ENCODE measurements at regions not wholly inside any gene's neighbourhood (a gene's known extent, or its start where the extent isn't known, plus 50 kb on each side); places are given as distances from the start of the nearest gene placed in this dataset.

DNA sequence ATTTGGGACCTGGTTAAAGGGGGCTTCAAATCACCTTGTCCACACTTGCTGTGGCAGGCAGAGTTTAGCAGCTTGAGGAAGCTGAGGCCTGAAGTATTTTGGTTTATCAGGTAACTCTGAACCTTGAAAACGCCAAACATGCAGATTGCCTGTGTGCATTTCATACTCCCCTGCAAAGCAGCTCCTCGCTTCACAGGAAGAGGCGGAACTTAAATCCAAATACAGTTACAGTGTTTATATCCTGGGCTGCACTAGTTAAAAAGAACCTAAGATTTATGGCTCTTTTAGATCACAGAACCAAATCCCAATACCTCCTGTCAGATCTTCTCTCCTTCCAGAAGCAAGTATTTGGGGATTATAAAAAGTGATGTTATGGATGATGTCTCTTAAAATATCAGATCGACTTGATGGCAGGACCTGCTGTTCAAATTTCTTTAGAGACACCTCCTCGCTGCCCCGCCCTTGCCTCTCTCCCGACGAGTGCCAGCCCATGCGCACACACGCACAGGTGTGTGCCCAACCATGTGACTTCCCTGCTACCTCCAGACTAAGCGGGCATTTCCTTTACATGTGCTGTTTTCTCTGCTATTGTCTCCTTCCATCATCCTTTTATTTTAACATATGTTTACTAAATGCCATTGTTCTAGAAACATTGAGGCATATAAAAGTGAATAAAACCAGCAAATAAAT, 224.6 kb upstream of the FOXQ1 start:
- no peaks in the 10 kb centered on the region for H3K36me3 ChIP-seq (ENCODE audit: insufficient read depth, low read length)
- H3K4me1 ChIP-seq (ENCODE audit: control insufficient read depth, insufficient read depth, low read length, unreplicated experiment): no peaks in the 10 kb centered on the region
- no peaks in the 10 kb centered on the region for H3K27me3 ChIP-seq (ENCODE audit: insufficient read depth, low read length)
- no peak overlapping the region for H3K4me3 ChIP-seq (ENCODE audit: low read depth, low read length)
- no peak overlapping the region for H3K27ac ChIP-seq (ENCODE audit: low read depth, low read length)
- H3K79me2 ChIP-seq (ENCODE audit: control insufficient read depth, insufficient read depth, low read length, unreplicated experiment): no peaks in the 10 kb centered on the region
- H2AFZ ChIP-seq (ENCODE audit: low read length, unreplicated experiment): no peak overlapping the region

DNA sequence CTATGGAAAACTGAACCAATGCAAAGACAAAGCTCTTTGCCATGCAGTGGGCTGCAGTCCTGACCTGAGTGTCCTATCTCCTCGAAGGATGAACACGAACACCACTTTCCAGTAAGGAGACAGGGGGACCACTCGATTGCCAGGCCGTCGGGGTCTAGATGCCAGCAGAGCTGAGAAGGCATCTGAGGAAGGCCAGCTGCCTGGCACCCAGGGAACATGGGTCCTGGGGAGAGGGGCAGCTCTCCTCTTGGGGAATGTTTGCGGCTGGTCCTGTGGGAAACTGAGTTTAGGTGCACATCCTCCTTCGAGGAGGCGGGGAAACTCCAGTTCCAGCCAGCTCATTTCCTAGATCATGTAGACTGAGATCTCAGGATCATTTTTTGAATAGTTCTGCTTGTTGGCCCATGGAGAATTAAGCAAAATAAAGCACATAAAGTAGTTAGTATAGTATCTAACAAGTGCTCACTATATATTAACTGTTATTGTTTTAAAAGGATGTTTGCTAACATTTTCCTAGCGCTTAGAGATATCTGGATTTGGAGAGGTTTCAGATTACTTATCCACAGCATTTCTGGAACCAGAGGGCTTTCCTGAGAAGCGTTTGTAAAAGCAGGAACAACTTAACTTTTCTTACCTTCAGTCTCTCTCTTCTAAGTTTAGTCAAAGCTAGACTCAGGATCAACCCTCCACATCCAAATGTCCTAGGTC, 225.3 kb upstream of the FOXQ1 start:
- Histone ChIP-seq H3K27me3 (ENCODE audit: insufficient read depth, low read length) (no peaks in the 10 kb centered on the region), H3K4me1 (ENCODE audit: control insufficient read depth, insufficient read depth, low read length, unreplicated experiment) (no peaks in the 10 kb centered on the region), H2AFZ (ENCODE audit: low read length, unreplicated experiment) (no peak overlapping the region), H3K36me3 (ENCODE audit: insufficient read depth, low read length) (no peaks in the 10 kb centered on the region), H3K4me3 (ENCODE audit: low read depth, low read length) (no peak overlapping the region), H3K27ac (ENCODE audit: low read depth, low read length) (no peak overlapping the region), H3K79me2 (ENCODE audit: control insufficient read depth, insufficient read depth, low read length, unreplicated experiment) (no peaks in the 10 kb centered on the region)

GRCh38 chr6:1082285-1082935, 229.5 kb upstream of the FOXQ1 start:
- no peaks in the 10 kb centered on the region for H3K36me3 ChIP-seq (ENCODE audit: insufficient read depth, low read length)
- H3K27me3 ChIP-seq (ENCODE audit: insufficient read depth, low read length): no peaks in the 10 kb centered on the region
- no peak overlapping the region for H3K27ac ChIP-seq (ENCODE audit: low read depth, low read length)
- H3K4me3 ChIP-seq (ENCODE audit: low read depth, low read length): no peak overlapping the region
- no peaks in the 10 kb centered on the region for H3K4me1 ChIP-seq (ENCODE audit: control insufficient read depth, insufficient read depth, low read length, unreplicated experiment)
- H3K79me2 ChIP-seq (ENCODE audit: control insufficient read depth, insufficient read depth, low read length, unreplicated experiment): no peaks in the 10 kb centered on the region
- no peak overlapping the region for H2AFZ ChIP-seq (ENCODE audit: low read length, unreplicated experiment)

DNA sequence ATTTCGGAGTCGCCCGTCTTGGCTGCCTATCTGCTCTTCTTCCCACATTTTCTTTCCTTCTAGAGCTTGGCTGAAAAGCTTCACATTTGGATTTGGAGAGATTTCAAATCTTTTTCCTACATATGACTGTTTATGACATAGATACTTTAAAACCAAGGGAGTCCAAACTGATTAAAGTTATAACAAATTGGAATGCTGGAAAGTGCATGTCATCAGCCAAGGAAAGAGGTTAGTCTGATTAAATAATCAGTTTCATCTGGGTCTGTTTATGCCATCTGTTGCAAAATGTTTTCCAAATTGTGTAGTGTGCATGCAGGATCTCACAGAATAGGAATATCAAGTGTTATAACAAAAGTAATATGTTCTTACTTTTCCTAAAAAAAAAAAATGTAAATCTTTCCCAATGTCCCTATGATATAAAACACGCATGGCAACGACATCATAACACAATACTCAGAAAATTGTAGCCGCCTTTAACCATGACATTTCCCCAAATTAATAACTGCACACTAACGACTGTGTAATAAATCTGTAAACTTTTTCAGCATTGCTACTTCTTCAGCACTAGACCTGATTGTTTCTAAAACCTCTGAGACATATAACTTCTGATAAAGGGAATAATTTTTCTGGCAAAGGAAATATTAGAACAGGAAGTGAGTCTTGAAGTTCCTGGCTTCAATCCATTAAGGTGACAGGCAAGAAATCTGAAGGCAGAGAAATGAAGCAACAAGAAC, 230.2 kb upstream of the FOXQ1 start:
- no peaks in the 10 kb centered on the region for H3K79me2 ChIP-seq (ENCODE audit: control insufficient read depth, insufficient read depth, low read length, unreplicated experiment)
- H3K4me1 ChIP-seq (ENCODE audit: control insufficient read depth, insufficient read depth, low read length, unreplicated experiment): no peaks in the 10 kb centered on the region
- no peak overlapping the region for H2AFZ ChIP-seq (ENCODE audit: low read length, unreplicated experiment)
- no peaks in the 10 kb centered on the region for H3K36me3 ChIP-seq (ENCODE audit: insufficient read depth, low read length)
- H3K4me3 ChIP-seq (ENCODE audit: low read depth, low read length): no peak overlapping the region
- no peak overlapping the region for H3K27ac ChIP-seq (ENCODE audit: low read depth, low read length)
- H3K27me3 ChIP-seq (ENCODE audit: insufficient read depth, low read length): no peaks in the 10 kb centered on the region

- H3K27me3 ChIP-seq (ENCODE audit: insufficient read depth, low read length): no peaks in the 10 kb centered on the region
- H3K4me1 ChIP-seq (ENCODE audit: control insufficient read depth, insufficient read depth, low read length, unreplicated experiment): no peaks in the 10 kb centered on the region
- no peak overlapping the region for H2AFZ ChIP-seq (ENCODE audit: low read length, unreplicated experiment)
- H3K4me3 ChIP-seq (ENCODE audit: low read depth, low read length): no peak overlapping the region
- no peaks in the 10 kb centered on the region for H3K36me3 ChIP-seq (ENCODE audit: insufficient read depth, low read length)
- H3K27ac ChIP-seq (ENCODE audit: low read depth, low read length): no peak overlapping the region
- H3K79me2 ChIP-seq (ENCODE audit: control insufficient read depth, insufficient read depth, low read length, unreplicated experiment): no peaks in the 10 kb centered on the region
Observed at GRCh38 chr6:1080453-1081337, 231.2 kb upstream of the FOXQ1 start.

DNA sequence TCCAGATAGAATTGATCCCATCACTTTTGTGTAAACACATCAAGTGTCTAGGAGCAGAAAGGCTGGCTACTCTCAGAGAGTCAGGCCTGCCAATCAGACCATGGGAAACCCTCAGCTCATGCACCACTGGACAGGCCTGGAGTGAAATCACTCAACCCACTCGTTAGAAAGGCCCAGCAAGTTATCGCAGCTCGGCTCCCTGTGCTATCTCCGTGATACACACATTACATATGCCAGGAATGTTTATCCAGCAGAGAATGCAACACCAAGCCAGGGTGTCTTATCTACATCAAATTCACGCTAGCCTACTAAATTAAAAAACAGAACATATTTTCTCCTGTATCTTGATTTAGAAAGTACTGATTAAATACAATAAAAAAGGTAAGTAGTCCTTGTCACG, 232.4 kb upstream of the FOXQ1 start:
- Histone ChIP-seq H3K27me3 (ENCODE audit: insufficient read depth, low read length) (no peaks in the 10 kb centered on the region), H2AFZ (ENCODE audit: low read length, unreplicated experiment) (no peak overlapping the region), H3K36me3 (ENCODE audit: insufficient read depth, low read length) (no peaks in the 10 kb centered on the region), H3K27ac (ENCODE audit: low read depth, low read length) (no peak overlapping the region), H3K4me3 (ENCODE audit: low read depth, low read length) (no peak overlapping the region), H3K4me1 (ENCODE audit: control insufficient read depth, insufficient read depth, low read length, unreplicated experiment) (no peaks in the 10 kb centered on the region), H3K79me2 (ENCODE audit: control insufficient read depth, insufficient read depth, low read length, unreplicated experiment) (no peaks in the 10 kb centered on the region)

DNA sequence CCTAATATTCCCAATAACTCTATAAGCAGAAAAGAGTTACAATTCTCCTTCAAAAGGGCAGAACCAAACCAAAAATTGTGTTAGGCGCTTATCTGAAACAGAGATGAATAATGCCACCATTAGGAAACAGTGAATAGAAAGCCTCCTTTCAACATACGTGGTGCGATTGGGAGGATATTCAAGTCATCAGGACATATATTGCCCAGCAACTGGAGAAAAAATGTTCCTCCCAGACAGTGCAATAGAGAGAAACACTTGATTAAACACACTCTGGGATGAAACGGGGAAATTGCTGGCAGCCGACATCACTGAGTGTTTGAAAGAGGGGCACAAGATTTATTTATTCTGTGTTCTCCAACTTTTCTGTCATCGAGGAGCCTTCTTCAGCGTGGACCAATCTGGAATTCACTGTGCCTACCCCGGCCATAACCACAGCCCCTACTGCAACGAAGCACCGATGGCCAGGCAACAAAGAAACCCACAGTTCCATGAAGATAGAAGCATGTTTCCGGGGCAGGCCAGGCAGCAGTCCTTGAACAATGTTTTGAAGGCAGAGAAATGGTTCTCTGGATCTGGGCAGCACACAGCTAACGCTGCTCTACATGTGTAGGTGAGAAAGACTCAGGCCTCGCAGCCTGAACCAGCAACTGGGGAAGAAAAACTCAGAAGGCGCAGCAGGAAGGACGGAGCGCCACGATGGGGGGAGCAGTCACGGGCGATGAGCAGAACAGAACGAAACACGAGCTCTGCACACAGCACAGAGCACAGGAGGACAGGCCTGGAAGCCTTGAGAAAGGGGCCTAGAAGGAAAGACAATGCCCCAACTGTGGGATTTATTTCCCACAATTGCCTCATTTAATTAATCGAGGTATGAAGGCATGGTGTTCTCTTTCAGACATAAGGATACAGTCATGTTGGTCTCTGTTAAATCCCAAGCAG, 234.2 kb upstream of the FOXQ1 start:
- H3K4me3 ChIP-seq (ENCODE audit: low read depth, low read length): no peak overlapping the region
- no peaks in the 10 kb centered on the region for H3K79me2 ChIP-seq (ENCODE audit: control insufficient read depth, insufficient read depth, low read length, unreplicated experiment)
- H3K27ac ChIP-seq (ENCODE audit: low read depth, low read length): no peak overlapping the region
- no peaks in the 10 kb centered on the region for H3K27me3 ChIP-seq (ENCODE audit: insufficient read depth, low read length)
- H3K36me3 ChIP-seq (ENCODE audit: insufficient read depth, low read length): no peaks in the 10 kb centered on the region
- no peaks in the 10 kb centered on the region for H3K4me1 ChIP-seq (ENCODE audit: control insufficient read depth, insufficient read depth, low read length, unreplicated experiment)
- no peak overlapping the region for H2AFZ ChIP-seq (ENCODE audit: low read length, unreplicated experiment)

- Histone ChIP-seq H3K4me1 (ENCODE audit: control insufficient read depth, insufficient read depth, low read length, unreplicated experiment) (no peaks in the 10 kb centered on the region), H3K36me3 (ENCODE audit: insufficient read depth, low read length) (no peaks in the 10 kb centered on the region), H3K4me3 (ENCODE audit: low read depth, low read length) (no peak overlapping the region), H3K79me2 (ENCODE audit: control insufficient read depth, insufficient read depth, low read length, unreplicated experiment) (no peaks in the 10 kb centered on the region), H2AFZ (ENCODE audit: low read length, unreplicated experiment) (no peak overlapping the region), H3K27ac (ENCODE audit: low read depth, low read length) (no peak overlapping the region), H3K27me3 (ENCODE audit: insufficient read depth, low read length) (no peaks in the 10 kb centered on the region)
Observed at GRCh38 chr6:1076531-1077459, 235.1 kb upstream of the FOXQ1 start.

DNA sequence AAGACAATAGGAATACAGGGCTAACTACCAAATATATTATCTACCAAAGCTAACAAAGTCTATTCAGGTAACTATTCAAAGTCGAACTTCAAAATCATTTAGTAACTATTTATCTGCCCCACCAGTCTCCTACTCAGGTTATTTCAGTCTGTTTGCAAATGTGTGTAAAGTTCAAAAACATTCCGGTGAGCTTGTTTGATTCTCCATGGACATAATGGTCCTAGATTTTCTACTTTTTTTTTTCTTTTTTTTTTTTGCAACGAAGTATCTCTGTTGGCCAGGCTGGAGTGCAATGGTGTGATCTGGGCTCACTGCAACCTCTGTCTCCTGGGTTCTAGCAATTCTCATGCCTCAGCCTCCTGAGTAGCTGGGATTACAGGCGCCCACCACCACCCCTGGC, 236.0 kb upstream of the FOXQ1 start:
- Histone ChIP-seq H3K27me3 (ENCODE audit: insufficient read depth, low read length) (no peaks in the 10 kb centered on the region), H3K4me1 (ENCODE audit: control insufficient read depth, insufficient read depth, low read length, unreplicated experiment) (no peaks in the 10 kb centered on the region), H3K27ac (ENCODE audit: low read depth, low read length) (no peak overlapping the region), H3K36me3 (ENCODE audit: insufficient read depth, low read length) (no peaks in the 10 kb centered on the region), H3K4me3 (ENCODE audit: low read depth, low read length) (no peak overlapping the region), H2AFZ (ENCODE audit: low read length, unreplicated experiment) (no peak overlapping the region), H3K79me2 (ENCODE audit: control insufficient read depth, insufficient read depth, low read length, unreplicated experiment) (no peaks in the 10 kb centered on the region)
